OCI-LY1 (cell line): ENCODE measurements at regions not wholly inside any gene's neighbourhood (a gene's known extent, or its start where the extent isn't known, plus 50 kb on each side); places are given as distances from the start of the nearest gene placed in this dataset.

ENCODE experiments used
- H2AFZ ChIP-seq: fragments of 200-600 bp; sonication (generic), shearing (Covaris generic); 2 replicates; pipeline ENCODE4 v1.6.0; 2014; ENCODE audit warnings: antibody characterized with exemption, mild to moderate bottlenecking, low read length
- H3F3A ChIP-seq: fragments of 200-600 bp; sonication (generic), shearing (Covaris generic); 2 replicates; pipeline ENCODE4 v1.6.0; 2014; ENCODE audit warnings: mild to moderate bottlenecking, antibody characterized with exemption, low read length, moderate library complexity; ENCODE audit not compliant: insufficient read depth
- H3K27ac ChIP-seq: fragments of 200-600 bp; sonication (generic); 2 replicates; pipeline ENCODE4 v1.5.1; 2014; ENCODE audit warnings: low read length, mixed run types, mild to moderate bottlenecking, low read depth; ENCODE audit not compliant: poor library complexity, severe bottlenecking
- H3K27me3 ChIP-seq: fragments of 200-600 bp; sonication (generic); 2 replicates; pipeline ENCODE4 v1.6.0; 2014; ENCODE audit warnings: antibody characterized with exemption, mild to moderate bottlenecking, low read length, moderate library complexity; ENCODE audit not compliant: insufficient read depth
- H3K36me3 ChIP-seq: fragments of 200-600 bp; sonication (generic); 2 replicates; pipeline ENCODE4 v1.6.1; 2014; ENCODE audit warnings: mild to moderate bottlenecking, antibody characterized with exemption, low read length, moderate library complexity, mixed read lengths; ENCODE audit not compliant: insufficient read depth
- H3K4me1 ChIP-seq: fragments of 200-600 bp; sonication (generic); 2 replicates; pipeline ENCODE4 v1.5.1; 2014; ENCODE audit warnings: mild to moderate bottlenecking, low read length, moderate library complexity; ENCODE audit not compliant: insufficient read depth, severe bottlenecking
- H3K4me2 ChIP-seq: fragments of 200-600 bp; sonication (generic), shearing (Covaris generic); 2 replicates; pipeline ENCODE4 v1.6.1; 2014; ENCODE audit warnings: low read length
- H3K4me3 ChIP-seq: fragments of 200-600 bp; sonication (generic); 2 replicates; pipeline ENCODE4 v1.5.1; 2014; ENCODE audit warnings: low read length, low read depth, mild to moderate bottlenecking, mixed read lengths; ENCODE audit not compliant: poor library complexity, severe bottlenecking
- H3K79me2 ChIP-seq: fragments of 200-600 bp; shearing (Covaris generic); 2 replicates; pipeline ENCODE4 v1.6.1; 2016; ENCODE audit warnings: mixed run types, low read length, mixed read lengths; ENCODE audit not compliant: insufficient read depth
- H3K9ac ChIP-seq: fragments of 200-600 bp; sonication (generic), shearing (Covaris generic); 2 replicates; pipeline ENCODE4 v1.6.1; 2014; ENCODE audit warnings: mild to moderate bottlenecking, low read length, mixed read lengths
- H3K9me2 ChIP-seq: fragments of 200-600 bp; sonication (generic), shearing (Covaris generic); 2 replicates; pipeline ENCODE4 v1.6.1; 2014; ENCODE audit warnings: low read depth, mild to moderate bottlenecking, low read length, mixed read lengths
- H3K9me3 ChIP-seq: fragments of 200-600 bp; shearing (Covaris generic); 2 replicates; pipeline ENCODE4 v1.6.1; 2014; ENCODE audit warnings: low read length, mixed read lengths
- H4K20me1 ChIP-seq: fragments of 200-600 bp; sonication (generic), shearing (Covaris generic); 2 replicates; pipeline ENCODE4 v1.6.0; 2016; ENCODE audit warnings: mild to moderate bottlenecking, low read length; ENCODE audit not compliant: insufficient read depth
- EZH2 ChIP-seq: fragments of 200-600 bp; sonication (generic), shearing (Covaris generic); IDR thresholded peaks from 2 replicates; pipeline ENCODE4 v1.8.0; 2017; ENCODE audit warnings: borderline replicate concordance, mixed run types, mild to moderate bottlenecking, antibody characterized with exemption, low read length, moderate library complexity, mixed read lengths
- TF ChIP-seq, protein P1 (sequence below): fragments of 200-600 bp; sonication (generic), shearing (Covaris generic); IDR thresholded peaks from 2 replicates; pipeline ENCODE4 v1.5.1; 2017; ENCODE audit warnings: mild to moderate bottlenecking, antibody characterized with exemption, low read length, moderate library complexity, mixed read lengths

DNA sequence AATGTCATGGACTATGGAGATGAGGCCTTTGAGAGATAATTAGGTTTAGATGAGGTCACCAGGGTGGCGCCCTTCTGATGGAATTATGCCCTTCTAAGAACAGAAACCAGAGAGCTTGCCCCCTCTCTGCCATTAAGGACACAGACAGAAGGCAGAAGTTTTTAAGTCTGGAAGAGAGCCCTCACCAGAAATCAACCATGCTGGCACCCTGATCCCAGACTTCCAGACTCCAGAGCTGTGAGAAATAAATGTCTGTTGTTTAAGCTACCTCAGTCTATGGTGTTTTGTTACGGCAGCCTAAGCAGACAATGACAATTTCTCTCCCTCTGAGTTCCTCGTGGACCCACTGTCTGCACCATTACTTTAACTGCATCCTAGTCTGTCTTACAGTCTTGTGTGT is 382.0 kb downstream of the GXYLT1 start:
- H3K4me1 ChIP-seq: no peaks in the 10 kb centered on the region
- H3K4me2 ChIP-seq: no peak overlapping the region
- no peaks in the 10 kb centered on the region for H3K9me2 ChIP-seq
- no peaks in the 10 kb centered on the region for H3K36me3 ChIP-seq
- H3K79me2 ChIP-seq: no peaks in the 10 kb centered on the region
- H3K27me3 ChIP-seq: peaks cover 5% of the 10 kb centered on the region; the same call in 1 of the 2 replicates
- TF ChIP-seq EZH2: no peak
- TF ChIP-seq, protein P1, sequence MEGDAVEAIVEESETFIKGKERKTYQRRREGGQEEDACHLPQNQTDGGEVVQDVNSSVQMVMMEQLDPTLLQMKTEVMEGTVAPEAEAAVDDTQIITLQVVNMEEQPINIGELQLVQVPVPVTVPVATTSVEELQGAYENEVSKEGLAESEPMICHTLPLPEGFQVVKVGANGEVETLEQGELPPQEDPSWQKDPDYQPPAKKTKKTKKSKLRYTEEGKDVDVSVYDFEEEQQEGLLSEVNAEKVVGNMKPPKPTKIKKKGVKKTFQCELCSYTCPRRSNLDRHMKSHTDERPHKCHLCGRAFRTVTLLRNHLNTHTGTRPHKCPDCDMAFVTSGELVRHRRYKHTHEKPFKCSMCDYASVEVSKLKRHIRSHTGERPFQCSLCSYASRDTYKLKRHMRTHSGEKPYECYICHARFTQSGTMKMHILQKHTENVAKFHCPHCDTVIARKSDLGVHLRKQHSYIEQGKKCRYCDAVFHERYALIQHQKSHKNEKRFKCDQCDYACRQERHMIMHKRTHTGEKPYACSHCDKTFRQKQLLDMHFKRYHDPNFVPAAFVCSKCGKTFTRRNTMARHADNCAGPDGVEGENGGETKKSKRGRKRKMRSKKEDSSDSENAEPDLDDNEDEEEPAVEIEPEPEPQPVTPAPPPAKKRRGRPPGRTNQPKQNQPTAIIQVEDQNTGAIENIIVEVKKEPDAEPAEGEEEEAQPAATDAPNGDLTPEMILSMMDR: no peak
- H3F3A ChIP-seq: no peaks in the 10 kb centered on the region
- no peak overlapping the region for H3K9ac ChIP-seq
- no peaks in the 10 kb centered on the region for H4K20me1 ChIP-seq
- no peak overlapping the region for H3K27ac ChIP-seq
- no peaks in the 10 kb centered on the region for H3K9me3 ChIP-seq
- no peak overlapping the region for H2AFZ ChIP-seq
- no peak overlapping the region for H3K4me3 ChIP-seq

DNA sequence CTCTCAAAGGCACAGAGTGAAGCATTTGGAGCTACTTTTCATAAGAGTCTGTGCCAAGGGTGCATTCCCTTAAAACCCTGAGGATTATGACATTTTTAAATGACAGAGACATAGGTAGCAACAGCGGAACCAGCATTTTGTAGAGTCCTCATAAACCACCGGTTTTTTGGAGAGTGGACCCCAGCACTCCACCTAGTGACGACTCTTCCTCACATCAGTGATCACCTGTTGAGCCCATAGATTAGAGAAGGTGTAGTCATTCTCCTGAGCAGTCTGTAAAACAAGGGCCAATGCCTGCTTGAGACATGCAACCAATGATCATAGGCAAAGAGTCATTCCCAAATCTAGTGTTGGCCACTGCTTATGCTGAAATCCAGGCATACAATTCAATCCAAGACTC is 399.1 kb downstream of the GXYLT1 start:
- TF ChIP-seq, protein P1: peak; percentile 57; the same call in 1 of the 2 replicates
- TF ChIP-seq EZH2: no peak
- Histone ChIP-seq H4K20me1 (no peaks in the 10 kb centered on the region), H3K4me2 (no peak overlapping the region), H3K79me2 (no peaks in the 10 kb centered on the region), H3K9ac (no peak overlapping the region), H3K9me3 (no peaks in the 10 kb centered on the region), H2AFZ (no peak overlapping the region), H3K4me1 (peaks cover 14% of the 10 kb centered on the region), H3F3A (no peaks in the 10 kb centered on the region), H3K27me3 (no peaks in the 10 kb centered on the region), H3K27ac (no peak overlapping the region), H3K36me3 (no peaks in the 10 kb centered on the region), H3K9me2 (no peaks in the 10 kb centered on the region), H3K4me3 (no peak overlapping the region)

DNA sequence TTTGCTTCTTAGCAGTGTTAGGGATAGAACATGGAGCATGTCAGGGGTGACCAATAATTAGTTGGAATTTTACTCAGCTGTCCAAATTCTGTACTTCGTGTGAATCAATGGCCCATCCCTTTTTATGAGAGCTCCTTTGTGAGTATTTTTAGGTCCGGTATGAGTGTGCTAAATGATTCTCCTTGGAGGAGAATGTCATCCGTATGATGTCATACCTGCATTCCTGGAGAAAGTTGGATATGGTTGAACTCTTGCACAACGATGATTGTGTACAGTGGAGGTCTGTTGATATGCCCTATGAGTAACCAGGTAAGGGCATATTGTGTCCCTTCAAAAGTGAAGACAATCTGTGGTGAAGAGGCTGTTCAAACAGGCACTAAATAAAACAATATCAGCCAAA is 400.8 kb downstream of the GXYLT1 start:
- Histone ChIP-seq H3F3A (no peaks in the 10 kb centered on the region), H3K9me3 (no peaks in the 10 kb centered on the region), H3K27me3 (no peaks in the 10 kb centered on the region), H3K4me3 (no peak overlapping the region), H3K9me2 (no peaks in the 10 kb centered on the region), H3K36me3 (no peaks in the 10 kb centered on the region), H3K9ac (no peak overlapping the region), H2AFZ (no peak overlapping the region), H3K27ac (no peak overlapping the region), H3K4me2 (no peak overlapping the region), H3K4me1 (peaks cover 14% of the 10 kb centered on the region), H4K20me1 (no peaks in the 10 kb centered on the region), H3K79me2 (no peaks in the 10 kb centered on the region)
- TF ChIP-seq, protein P1: no peak
- TF ChIP-seq EZH2: no peak
